HG02852 (cell line): ENCODE measurements at regions not wholly inside any gene's neighbourhood (a gene's known extent, or its start where the extent isn't known, plus 50 kb on each side); places are given as distances from the start of the nearest gene placed in this dataset.
"Not testable (repeated sequence)": the region's sequence is repeated elsewhere in the genome, so short reads cannot be mapped to it uniquely, and the experiment has no call there.

Experiments
- ATAC-seq: cut with Tn5 transposase; IDR thresholded peaks from one replicate; pipeline ENCODE4 v1.9.1; 2021; ENCODE audit warnings: mild to moderate bottlenecking, moderate library complexity; ENCODE audit not compliant: unreplicated experiment

- ATAC-seq, result not testable (repeated sequence)
Observed at GRCh38 chr1:66424530-66424929, 109.4 kb upstream of the SGIP1 start.

- ATAC-seq, result no peak
Observed at GRCh38 chr1:66426239-66426853, 107.6 kb upstream of the SGIP1 start.

DNA sequence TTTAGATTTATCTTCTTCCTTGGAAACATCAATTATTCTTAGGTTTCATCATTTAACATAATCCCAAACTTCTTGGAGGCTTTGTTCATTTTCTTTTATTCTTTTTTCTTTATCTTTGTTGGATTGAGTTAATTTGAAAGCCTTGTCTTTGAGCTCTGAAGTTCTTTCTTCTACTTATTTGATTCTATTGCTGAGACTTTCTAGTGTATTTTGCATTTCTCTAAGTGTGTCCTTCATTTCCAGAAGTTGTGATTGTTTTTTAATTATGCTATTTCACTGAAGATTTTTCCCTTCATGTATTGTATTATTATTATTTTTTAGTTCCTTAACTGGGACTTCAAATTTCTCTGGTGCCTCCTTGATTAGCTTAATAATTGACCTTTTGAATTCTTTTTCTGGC is 103.1 kb upstream of the SGIP1 start:
- not testable (repeated sequence) for ATAC-seq

GRCh38 chr1:66431999-66432398 is 102.0 kb upstream of the SGIP1 start:
- no peak for ATAC-seq

GRCh38 chr1:66433611-66434010 is 100.3 kb upstream of the SGIP1 start:
- no peak for ATAC-seq

DNA sequence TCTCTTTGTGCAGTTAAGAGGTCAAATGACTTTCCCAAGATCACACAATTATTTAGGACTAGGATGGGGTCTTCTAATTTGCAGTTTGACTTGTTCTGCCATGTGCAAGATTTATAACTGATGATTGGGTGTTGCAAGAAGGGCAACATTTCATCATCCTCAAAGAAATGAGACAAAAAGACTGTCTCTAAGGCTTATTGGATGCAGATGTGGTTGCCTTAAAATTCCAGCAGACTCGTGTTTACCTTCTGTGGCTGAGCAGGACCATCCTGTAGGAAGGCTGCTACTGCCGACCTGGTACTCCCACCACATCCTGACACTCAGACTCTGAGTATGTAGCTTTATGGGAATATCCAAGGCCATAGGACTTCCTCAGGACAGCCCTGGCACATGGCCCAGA is 99.9 kb upstream of the SGIP1 start:
- no peak for ATAC-seq

DNA sequence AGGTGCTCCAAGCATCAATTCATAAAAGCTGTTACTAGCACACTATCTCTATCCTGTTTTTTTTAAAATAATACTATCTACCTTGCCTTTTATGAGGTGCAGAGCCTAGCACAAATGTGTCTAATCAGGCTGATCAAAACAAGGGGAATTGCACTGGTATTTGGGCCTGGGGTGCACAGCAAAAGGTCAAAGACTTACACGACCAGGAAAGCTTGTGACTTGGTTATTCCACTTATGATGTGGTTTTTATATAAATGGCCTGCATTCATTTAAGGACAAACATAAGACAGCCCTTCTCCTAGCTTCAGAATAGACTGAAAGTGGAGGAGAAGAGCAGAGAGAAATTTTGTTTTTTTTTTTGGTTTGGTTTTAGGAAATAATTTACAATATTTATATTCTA is 98.4 kb upstream of the SGIP1 start:
- no peak for ATAC-seq

- peak; percentile 69 for ATAC-seq
Observed at GRCh38 chr1:66436378-66437135, 97.4 kb upstream of the SGIP1 start.

DNA sequence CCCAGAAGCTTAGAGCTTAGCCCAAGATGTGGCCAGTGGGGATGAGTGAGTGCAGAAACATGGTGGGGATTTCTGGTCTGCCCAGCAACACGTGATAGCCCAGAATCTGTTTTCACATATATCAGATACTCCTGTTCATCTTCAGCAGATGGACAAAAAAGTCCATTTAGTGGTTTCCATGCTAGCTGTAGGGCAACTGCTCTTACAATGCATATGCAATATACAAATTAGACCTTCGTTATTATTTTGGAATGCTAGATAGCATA is 96.9 kb upstream of the SGIP1 start:
- peak; percentile 4 for ATAC-seq

- ATAC-seq, result no peak
Observed at GRCh38 chr1:66438062-66438461, 95.9 kb upstream of the SGIP1 start.

- ATAC-seq, result no peak
Observed at GRCh38 chr1:66438501-66438900, 95.5 kb upstream of the SGIP1 start.

- peak; percentile 58 for ATAC-seq
Observed at GRCh38 chr1:66439031-66439740, 94.8 kb upstream of the SGIP1 start.

- ATAC-seq, result no peak
Observed at GRCh38 chr1:66443793-66444192, 90.2 kb upstream of the SGIP1 start.

GRCh38 chr1:66444438-66445265 is 89.3 kb upstream of the SGIP1 start:
- ATAC-seq, result no peak

DNA sequence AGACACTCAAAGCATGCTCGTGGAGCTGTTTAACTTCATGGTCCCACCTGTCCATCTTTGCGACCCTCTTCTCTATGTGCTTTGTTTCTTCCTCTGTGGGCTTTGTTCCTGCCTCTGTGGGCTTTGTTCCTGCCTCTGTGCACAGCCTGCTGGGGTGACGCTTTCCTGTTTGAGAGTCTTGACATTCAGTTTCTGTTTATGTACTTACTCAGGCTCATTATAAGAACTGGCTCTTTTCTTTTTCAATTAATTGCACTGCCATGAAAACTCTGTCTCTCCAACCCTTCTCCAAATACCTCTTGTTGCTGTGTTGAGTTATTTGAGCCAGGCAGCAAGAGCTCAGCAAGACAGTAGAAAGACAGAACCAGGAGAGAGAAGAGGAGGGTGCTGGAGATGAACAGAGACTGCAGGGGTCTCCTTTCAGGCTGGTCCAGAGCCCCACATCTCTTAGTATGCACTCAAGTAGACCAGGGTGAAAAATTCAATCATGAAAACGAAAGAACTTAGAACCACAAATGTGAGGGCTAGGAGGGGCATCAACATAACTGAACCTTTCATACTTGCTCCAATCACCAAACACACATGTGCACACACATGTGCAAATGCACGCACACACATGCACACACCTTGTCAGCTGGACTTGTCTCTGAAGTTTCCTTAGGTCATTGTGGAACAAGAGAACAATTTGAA is 88.3 kb upstream of the SGIP1 start:
- peak; percentile 87 for ATAC-seq

DNA sequence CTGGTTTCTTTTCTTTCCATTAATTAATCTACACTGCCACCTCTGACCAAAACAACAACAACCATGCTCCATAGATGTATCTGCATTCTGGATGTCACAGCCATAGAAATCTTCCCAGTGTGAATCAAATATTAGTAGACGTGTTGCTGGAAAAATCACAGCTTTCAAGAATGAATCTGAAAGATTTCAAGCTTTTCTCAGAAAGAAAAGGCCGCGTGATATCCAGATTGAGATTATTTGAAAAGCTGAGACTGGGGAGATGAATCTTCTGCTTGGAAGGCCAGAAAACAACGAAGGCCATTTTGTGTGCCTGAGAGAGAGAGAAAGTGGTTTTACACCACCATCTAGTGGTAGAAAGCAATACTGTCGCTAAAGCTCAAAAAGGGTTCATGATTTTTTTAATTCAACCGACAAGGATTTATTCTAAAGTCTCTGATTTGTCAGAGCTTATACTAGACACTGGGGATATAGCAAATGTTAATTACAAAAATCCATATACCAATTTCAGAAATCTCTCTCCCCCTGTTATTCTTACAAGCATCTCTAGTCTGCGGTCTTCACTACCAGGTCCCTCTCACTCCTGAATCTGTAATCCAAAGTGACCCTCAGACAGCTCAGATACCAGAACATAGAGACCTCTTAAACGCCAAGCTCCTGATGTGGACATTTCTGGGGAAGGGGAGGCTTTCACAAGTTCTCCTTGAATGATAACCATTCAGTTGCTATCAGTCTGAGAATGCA is 87.5 kb upstream of the SGIP1 start:
- ATAC-seq, result peak; percentile 40

- no peak for ATAC-seq
Observed at GRCh38 chr1:66450043-66450514, 83.9 kb upstream of the SGIP1 start.

DNA sequence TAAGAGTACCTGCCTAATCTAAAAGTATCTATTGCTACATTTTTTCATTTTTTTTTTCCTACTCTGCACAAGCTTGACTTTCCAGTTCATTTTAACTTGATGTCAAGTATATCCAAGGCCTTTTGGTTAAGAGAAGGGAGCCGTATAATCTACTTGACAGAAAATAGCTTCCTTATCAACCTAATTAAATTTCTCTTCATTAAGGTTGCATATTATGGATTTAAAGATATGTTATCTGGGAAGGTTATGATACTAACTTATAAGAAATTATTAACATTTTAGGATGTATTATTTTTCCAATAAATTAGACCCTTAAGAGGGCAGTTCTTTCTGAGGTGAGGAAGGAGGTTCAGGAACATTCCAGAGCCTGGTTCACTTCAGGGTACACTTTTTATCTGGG is 83.1 kb upstream of the SGIP1 start:
- no peak for ATAC-seq

DNA sequence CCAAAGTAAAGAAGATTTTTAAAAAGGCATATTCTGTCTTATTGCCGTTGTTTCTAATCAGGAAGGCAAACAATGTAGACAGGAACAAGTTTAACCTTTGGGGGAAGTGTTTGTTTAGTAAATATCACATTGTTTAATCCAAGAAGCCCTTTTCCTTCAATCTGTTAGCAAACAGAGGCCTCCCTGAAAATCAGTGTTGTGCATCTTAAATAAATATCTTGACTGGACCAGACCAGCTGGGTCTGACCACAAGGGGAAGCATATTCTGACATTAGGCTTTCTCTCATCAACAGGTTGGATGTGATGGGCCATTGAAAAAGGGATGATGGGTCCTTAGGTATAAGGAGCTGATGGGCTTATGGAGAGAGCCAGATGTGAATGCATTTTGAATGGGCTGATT is 81.8 kb upstream of the SGIP1 start:
- no peak for ATAC-seq

- ATAC-seq, result no peak
Observed at GRCh38 chr1:66452982-66453381, 81.0 kb upstream of the SGIP1 start.
